ENCODE measurements at regions not wholly inside any gene's neighbourhood (a gene's known extent, or its start where the extent isn't known, plus 50 kb on each side); places are given as distances from the start of the nearest gene placed in this dataset.
A peak's percentile ranks its signal among the peaks of the same experiment; 100 is the strongest.

DNA sequence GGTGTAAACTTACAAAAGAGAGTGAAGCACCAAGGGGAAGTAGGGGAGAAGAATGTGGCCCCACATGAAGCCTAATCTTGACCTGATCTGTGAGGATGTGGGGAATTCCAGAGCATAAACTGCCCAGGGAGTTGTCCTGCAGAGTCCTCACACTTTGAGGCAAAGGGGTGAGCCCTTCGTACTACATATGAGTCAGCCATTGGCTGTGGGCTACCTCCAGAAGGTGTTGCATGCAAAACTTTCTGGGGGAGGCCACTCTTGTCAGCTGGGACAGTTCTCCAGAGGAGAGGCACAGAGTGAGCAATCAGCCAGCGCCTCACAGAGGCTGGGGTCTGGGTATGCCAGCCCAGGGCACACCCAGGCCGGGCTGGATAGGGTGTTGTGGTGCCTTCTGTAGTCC, 98.1 kb upstream of the NMUR2 start:
- no peaks in the 10 kb centered on the region for H4K20me1 ChIP-seq (ENCODE audit: insufficient read depth, low read length)
- Mint-ChIP-seq H3K27me3 (ENCODE audit: low read depth, unreplicated experiment) (peaks cover 8% of the 10 kb centered on the region), H3K9me3 (ENCODE audit: unreplicated experiment) (no peaks in the 10 kb centered on the region), H3K36me3 (ENCODE audit: low read depth, unreplicated experiment) (no peaks in the 10 kb centered on the region), H3K4me1 (ENCODE audit: low read depth, unreplicated experiment) (peaks cover 6% of the 10 kb centered on the region), H3K27ac (ENCODE audit: unreplicated experiment) (no peak overlapping the region), H3K4me3 (ENCODE audit: unreplicated experiment) (no peak overlapping the region)
- H3K4me3 ChIP-seq (ENCODE audit: insufficient read depth, low read depth, low read length) = no peak overlapping the region
- H3K27me3 ChIP-seq (ENCODE audit: insufficient read depth, low read length) = no peaks in the 10 kb centered on the region
- H2AFZ ChIP-seq (ENCODE audit: low read depth, low read length) = no peak overlapping the region
- FAIRE-seq = no peak
- no peak overlapping the region for H3K9ac ChIP-seq (ENCODE audit: low read length)
- H3K4me1 ChIP-seq (ENCODE audit: insufficient read depth, low read length) = no peaks in the 10 kb centered on the region
- H3K9me3 ChIP-seq (ENCODE audit: insufficient read depth, low read depth, low read length) = no peaks in the 10 kb centered on the region
- H3K27ac ChIP-seq (ENCODE audit: low read depth, low read length) = no peak overlapping the region
- no peaks in the 10 kb centered on the region for H3K79me2 ChIP-seq (ENCODE audit: insufficient read depth, low read length)
- no peak overlapping the region for H3K4me2 ChIP-seq (ENCODE audit: low read length)
- no peak for TF ChIP-seq EZH2 (IDR thresholded peaks at IDR 0.05; ENCODE audit: insufficient read depth, low read length)
- TF ChIP-seq, protein P1, sequence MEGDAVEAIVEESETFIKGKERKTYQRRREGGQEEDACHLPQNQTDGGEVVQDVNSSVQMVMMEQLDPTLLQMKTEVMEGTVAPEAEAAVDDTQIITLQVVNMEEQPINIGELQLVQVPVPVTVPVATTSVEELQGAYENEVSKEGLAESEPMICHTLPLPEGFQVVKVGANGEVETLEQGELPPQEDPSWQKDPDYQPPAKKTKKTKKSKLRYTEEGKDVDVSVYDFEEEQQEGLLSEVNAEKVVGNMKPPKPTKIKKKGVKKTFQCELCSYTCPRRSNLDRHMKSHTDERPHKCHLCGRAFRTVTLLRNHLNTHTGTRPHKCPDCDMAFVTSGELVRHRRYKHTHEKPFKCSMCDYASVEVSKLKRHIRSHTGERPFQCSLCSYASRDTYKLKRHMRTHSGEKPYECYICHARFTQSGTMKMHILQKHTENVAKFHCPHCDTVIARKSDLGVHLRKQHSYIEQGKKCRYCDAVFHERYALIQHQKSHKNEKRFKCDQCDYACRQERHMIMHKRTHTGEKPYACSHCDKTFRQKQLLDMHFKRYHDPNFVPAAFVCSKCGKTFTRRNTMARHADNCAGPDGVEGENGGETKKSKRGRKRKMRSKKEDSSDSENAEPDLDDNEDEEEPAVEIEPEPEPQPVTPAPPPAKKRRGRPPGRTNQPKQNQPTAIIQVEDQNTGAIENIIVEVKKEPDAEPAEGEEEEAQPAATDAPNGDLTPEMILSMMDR (IDR thresholded peaks at IDR 0.05; ENCODE audit: insufficient read depth, low read depth, low read length) = no peak
- no peak for DNase-seq (ENCODE audit: low read depth)
- H3K36me3 ChIP-seq (ENCODE audit: insufficient read depth, low read length) = no peaks in the 10 kb centered on the region

DNA sequence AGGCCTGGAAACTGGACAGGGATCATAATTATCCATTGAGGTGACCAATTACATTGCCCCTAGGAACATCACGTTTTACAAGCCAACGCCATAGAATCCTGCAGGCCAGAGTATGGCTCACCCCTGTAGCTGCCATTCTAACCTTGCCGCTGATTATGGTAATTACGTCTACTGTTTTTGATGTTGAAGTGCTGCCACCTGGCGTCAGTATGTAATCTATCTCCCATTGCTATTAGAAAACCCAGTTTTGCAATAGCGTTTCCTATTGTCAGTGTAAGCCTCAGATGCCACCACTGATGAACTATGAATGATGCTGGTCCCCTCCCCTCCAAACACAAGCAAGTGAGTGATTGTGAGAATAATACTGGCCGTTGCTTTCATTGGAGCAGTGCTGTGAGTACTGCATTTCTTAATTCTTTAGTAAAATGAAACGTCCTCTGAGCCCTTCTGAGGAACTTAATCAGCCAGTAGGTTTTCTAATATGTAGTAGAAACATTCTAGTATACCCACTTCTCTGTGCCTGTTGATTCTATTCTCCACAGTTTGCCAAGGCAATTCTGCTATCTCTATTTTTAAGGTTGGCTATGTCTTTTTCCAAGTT, 100.5 kb upstream of the NMUR2 start:
- Histone ChIP-seq H2AFZ (ENCODE audit: low read depth, low read length) (no peak overlapping the region), H3K9me3 (ENCODE audit: insufficient read depth, low read depth, low read length) (no peaks in the 10 kb centered on the region), H4K20me1 (ENCODE audit: insufficient read depth, low read length) (no peaks in the 10 kb centered on the region), H3K4me1 (ENCODE audit: insufficient read depth, low read length) (no peaks in the 10 kb centered on the region), H3K36me3 (ENCODE audit: insufficient read depth, low read length) (no peaks in the 10 kb centered on the region), H3K79me2 (ENCODE audit: insufficient read depth, low read length) (no peaks in the 10 kb centered on the region), H3K27me3 (ENCODE audit: insufficient read depth, low read length) (no peaks in the 10 kb centered on the region), H3K4me3 (ENCODE audit: insufficient read depth, low read depth, low read length) (no peak overlapping the region), H3K27ac (ENCODE audit: low read depth, low read length) (no peak overlapping the region), H3K9ac (ENCODE audit: low read length) (no peak overlapping the region), H3K4me2 (ENCODE audit: low read length) (no peak overlapping the region)
- H3K4me3 Mint-ChIP-seq (ENCODE audit: unreplicated experiment) = no peak overlapping the region
- peaks cover 1% of the 10 kb centered on the region for H3K4me1 Mint-ChIP-seq (ENCODE audit: low read depth, unreplicated experiment)
- DNase-seq (ENCODE audit: low read depth) = peak; percentile 17
- H3K9me3 Mint-ChIP-seq (ENCODE audit: unreplicated experiment) = no peaks in the 10 kb centered on the region
- no peaks in the 10 kb centered on the region for H3K36me3 Mint-ChIP-seq (ENCODE audit: low read depth, unreplicated experiment)
- FAIRE-seq = no peak
- H3K27me3 Mint-ChIP-seq (ENCODE audit: low read depth, unreplicated experiment) = peaks cover 12% of the 10 kb centered on the region
- H3K27ac Mint-ChIP-seq (ENCODE audit: unreplicated experiment) = no peak overlapping the region
- TF ChIP-seq EZH2 (IDR thresholded peaks at IDR 0.05; ENCODE audit: insufficient read depth, low read length) = no peak
- TF ChIP-seq, protein P1 (IDR thresholded peaks at IDR 0.05; ENCODE audit: insufficient read depth, low read depth, low read length) = peak; percentile 67

DNA sequence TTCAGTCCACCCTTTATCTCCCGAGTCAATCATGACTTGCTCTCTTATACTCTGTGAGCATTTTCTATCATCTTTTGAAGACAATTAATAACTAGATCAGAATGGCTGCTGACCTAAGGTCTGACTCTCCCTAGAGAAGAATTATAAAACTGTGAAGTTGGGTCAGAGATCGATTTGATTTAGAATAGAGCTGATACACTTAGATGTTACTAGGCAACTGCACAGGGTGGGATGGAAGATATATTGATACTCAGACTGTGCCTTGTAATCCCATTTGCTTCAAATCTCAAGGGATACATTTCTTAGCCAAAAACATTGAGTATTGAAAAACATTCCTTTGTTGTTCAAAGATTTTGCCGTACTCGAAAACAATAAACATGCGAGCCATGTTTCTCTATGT, 106.0 kb upstream of the NMUR2 start:
- H3K27me3 ChIP-seq (ENCODE audit: insufficient read depth, low read length) = no peaks in the 10 kb centered on the region
- H3K4me2 ChIP-seq (ENCODE audit: low read length) = no peak overlapping the region
- no peaks in the 10 kb centered on the region for H3K36me3 ChIP-seq (ENCODE audit: insufficient read depth, low read length)
- no peak overlapping the region for H3K9ac ChIP-seq (ENCODE audit: low read length)
- no peak overlapping the region for H3K4me3 ChIP-seq (ENCODE audit: insufficient read depth, low read depth, low read length)
- H3K4me1 ChIP-seq (ENCODE audit: insufficient read depth, low read length) = no peaks in the 10 kb centered on the region
- Mint-ChIP-seq H3K27ac (ENCODE audit: unreplicated experiment) (no peak overlapping the region), H3K4me3 (ENCODE audit: unreplicated experiment) (no peak overlapping the region), H3K36me3 (ENCODE audit: low read depth, unreplicated experiment) (no peaks in the 10 kb centered on the region), H3K9me3 (ENCODE audit: unreplicated experiment) (no peaks in the 10 kb centered on the region), H3K4me1 (ENCODE audit: low read depth, unreplicated experiment) (no peaks in the 10 kb centered on the region), H3K27me3 (ENCODE audit: low read depth, unreplicated experiment) (peaks cover 12% of the 10 kb centered on the region)
- H4K20me1 ChIP-seq (ENCODE audit: insufficient read depth, low read length) = no peaks in the 10 kb centered on the region
- H3K79me2 ChIP-seq (ENCODE audit: insufficient read depth, low read length) = no peaks in the 10 kb centered on the region
- DNase-seq (ENCODE audit: low read depth) = no peak
- H3K27ac ChIP-seq (ENCODE audit: low read depth, low read length) = no peak overlapping the region
- H2AFZ ChIP-seq (ENCODE audit: low read depth, low read length) = no peak overlapping the region
- TF ChIP-seq EZH2 (IDR thresholded peaks at IDR 0.05; ENCODE audit: insufficient read depth, low read length) = no peak
- TF ChIP-seq, protein P1 (IDR thresholded peaks at IDR 0.05; ENCODE audit: insufficient read depth, low read depth, low read length) = no peak
- H3K9me3 ChIP-seq (ENCODE audit: insufficient read depth, low read depth, low read length) = no peaks in the 10 kb centered on the region
- no peak for FAIRE-seq

All from astrocyte (in vitro differentiated cells and primary cell).